ENCODE measurements at regions not wholly inside any gene's neighbourhood (a gene's known extent, or its start where the extent isn't known, plus 50 kb on each side); places are given as distances from the start of the nearest gene placed in this dataset.
"Not testable (repeated sequence)": the region's sequence is repeated elsewhere in the genome, so short reads cannot be mapped to it uniquely, and the experiment has no call there.

GRCh38 chr4:186814535-186815070 is 90.9 kb upstream of the FAT1 start:
- DNase-seq (ENCODE audit: low read depth) = no peak

- no peak for DNase-seq (ENCODE audit: low read depth)
These were observed 95.9 kb upstream of the FAT1 start for GRCh38 chr4:186819342-186820086.

GRCh38 chr4:186820391-186820891 is 96.8 kb upstream of the FAT1 start:
- no peak for DNase-seq (ENCODE audit: low read depth)

- DNase-seq (ENCODE audit: low read depth) = no peak
These were observed 100.3 kb upstream of the FAT1 start for GRCh38 chr4:186823989-186824388.

GRCh38 chr4:186825069-186825468 is 101.4 kb upstream of the FAT1 start:
- no peak for DNase-seq (ENCODE audit: low read depth)

GRCh38 chr4:186826006-186826405 is 102.3 kb upstream of the FAT1 start:
- no peak for DNase-seq (ENCODE audit: low read depth)

GRCh38 chr4:186826846-186827533 is 103.3 kb upstream of the FAT1 start:
- DNase-seq (ENCODE audit: low read depth) = no peak

GRCh38 chr4:186827534-186827897 is 103.9 kb upstream of the FAT1 start:
- no peak for DNase-seq (ENCODE audit: low read depth)

- DNase-seq (ENCODE audit: low read depth) = no peak
These were observed 105.4 kb upstream of the FAT1 start for GRCh38 chr4:186829097-186829496.

- no peak for DNase-seq (ENCODE audit: low read depth)
These were observed 106.2 kb upstream of the FAT1 start for GRCh38 chr4:186829740-186830449.

- no peak for DNase-seq (ENCODE audit: low read depth)
These were observed 107.9 kb upstream of the FAT1 start for GRCh38 chr4:186831574-186831973.

- DNase-seq (ENCODE audit: low read depth) = no peak
These were observed 109.2 kb upstream of the FAT1 start for GRCh38 chr4:186832906-186833305.

- not testable (repeated sequence) for DNase-seq (ENCODE audit: low read depth)
These were observed 113.8 kb upstream of the FAT1 start for GRCh38 chr4:186837463-186837862.

- no peak for DNase-seq (ENCODE audit: low read depth)
These were observed 114.6 kb upstream of the FAT1 start for GRCh38 chr4:186838295-186838694.

- DNase-seq (ENCODE audit: low read depth) = no peak
These were observed 115.7 kb upstream of the FAT1 start for GRCh38 chr4:186839122-186840037.

- DNase-seq (ENCODE audit: low read depth) = no peak
These were observed 116.6 kb upstream of the FAT1 start for GRCh38 chr4:186840222-186840701.

- DNase-seq (ENCODE audit: low read depth) = no peak
These were observed 117.2 kb upstream of the FAT1 start for GRCh38 chr4:186840771-186841301.

- DNase-seq (ENCODE audit: low read depth) = no peak
These were observed 120.5 kb upstream of the FAT1 start for GRCh38 chr4:186844059-186844681.

GRCh38 chr4:186845137-186845842 is 121.6 kb upstream of the FAT1 start:
- DNase-seq (ENCODE audit: low read depth) = no peak

- no peak for DNase-seq (ENCODE audit: low read depth)
These were observed 122.8 kb upstream of the FAT1 start for GRCh38 chr4:186846426-186846825.

All from CMK (cell line).